ENCODE measurements at regions not wholly inside any gene's neighbourhood (a gene's known extent, or its start where the extent isn't known, plus 50 kb on each side); places are given as distances from the start of the nearest gene placed in this dataset.

DNA sequence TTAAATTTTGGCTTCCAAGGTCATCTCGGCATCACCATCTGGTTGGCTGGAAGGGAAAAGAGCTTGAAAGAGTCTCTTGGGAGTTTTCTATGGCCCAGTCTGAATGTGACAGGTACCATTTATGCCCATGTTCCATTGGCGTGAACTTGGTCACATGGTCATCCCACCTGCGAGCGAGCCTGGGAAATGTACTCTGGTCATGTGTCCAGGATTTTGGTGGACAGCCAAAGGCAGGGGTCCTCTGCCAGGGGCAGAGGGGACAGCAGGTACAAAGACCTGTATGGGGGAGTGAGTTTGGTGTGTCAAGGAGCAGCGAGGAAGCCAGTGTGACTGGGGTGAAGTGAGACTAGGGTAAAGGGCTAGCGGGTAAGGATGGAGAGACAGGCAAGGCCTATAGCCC, 112.6 kb downstream of the CDC5L start:
- no peak for DNase-seq (ENCODE audit: low spot score)

DNA sequence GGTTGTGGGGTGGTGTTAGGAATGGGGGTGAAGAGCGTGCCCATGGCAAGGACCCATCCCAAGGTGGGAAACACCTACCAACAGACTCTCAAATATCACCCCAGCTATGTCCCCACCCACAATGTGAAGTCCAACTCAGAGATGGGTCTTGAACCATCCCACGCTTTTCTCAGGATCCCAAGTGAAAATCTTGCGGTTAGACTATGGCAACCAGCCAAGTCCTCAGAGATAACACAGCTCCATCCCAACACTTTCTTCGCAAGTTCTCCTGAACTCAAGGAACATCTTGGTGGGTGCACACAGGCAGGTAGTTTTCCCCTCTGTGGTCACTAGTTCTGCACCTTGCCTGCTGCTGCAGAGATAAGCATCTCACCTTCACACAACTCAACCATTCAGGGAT, 116.0 kb downstream of the CDC5L start:
- no peak for DNase-seq (ENCODE audit: low spot score)

DNA sequence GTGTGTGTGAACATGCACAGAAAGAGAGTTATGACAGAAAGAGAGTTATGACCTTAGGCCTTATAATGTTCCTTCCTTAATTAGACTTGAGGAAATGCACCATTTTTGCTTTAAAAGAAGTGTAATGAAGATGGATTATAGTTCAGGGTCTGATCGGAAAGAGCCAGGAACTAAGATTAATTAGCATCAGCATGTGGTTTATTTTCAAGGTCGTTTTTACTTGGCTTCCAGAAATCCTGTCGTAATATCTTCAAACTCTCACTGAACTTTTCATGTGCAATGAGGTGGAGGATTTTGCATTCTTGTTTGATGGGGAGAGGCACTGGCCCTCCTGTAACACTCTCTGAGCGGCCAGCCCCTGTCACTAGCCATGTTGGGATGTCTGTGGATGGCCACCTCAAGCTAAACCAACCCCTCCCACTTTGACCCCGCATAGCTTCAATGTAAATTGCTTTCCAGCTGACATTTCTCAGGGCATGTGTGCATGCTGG, 116.8 kb downstream of the CDC5L start:
- DNase-seq (ENCODE audit: low spot score) = no peak

DNA sequence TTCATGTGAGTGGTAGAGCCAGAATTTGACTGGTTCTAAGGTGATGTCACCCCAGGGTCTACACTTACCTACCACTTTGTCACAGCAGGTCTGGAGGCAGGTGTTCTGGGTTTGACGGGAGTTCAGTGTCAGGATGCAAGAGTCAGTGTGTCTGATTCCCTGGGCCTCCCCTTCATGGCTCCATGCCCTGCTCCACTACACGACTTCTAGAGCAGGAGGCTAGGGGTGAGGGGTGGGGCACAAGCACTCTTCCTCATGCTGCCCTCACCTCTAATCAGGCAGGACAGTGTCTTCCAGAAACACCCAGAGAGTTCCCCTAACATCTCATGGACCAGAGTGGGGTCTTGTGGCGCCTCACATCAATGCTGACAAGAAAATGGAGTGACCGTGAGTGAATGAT, 118.2 kb downstream of the CDC5L start:
- no peak for DNase-seq (ENCODE audit: low spot score)

DNA sequence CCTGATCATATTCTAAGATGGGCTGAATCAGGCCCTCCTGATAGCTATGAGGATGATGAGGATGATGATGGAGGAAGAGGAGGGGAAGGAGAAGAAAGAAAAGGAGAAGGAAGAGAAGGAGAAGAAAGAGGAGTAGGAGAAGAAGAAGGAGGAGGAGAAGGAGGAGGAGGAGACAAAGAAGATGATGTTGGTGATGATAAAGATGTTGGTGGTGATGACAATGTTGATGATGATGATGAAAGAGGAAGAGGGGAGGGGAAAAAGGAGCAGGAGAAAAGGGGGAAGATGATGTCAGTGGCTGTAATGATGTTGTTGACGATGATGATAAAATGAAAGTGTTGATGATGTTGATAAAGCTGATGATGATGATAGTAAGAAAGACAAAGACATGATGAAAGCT, 119.5 kb downstream of the CDC5L start:
- DNase-seq (ENCODE audit: low spot score) = no peak

DNA sequence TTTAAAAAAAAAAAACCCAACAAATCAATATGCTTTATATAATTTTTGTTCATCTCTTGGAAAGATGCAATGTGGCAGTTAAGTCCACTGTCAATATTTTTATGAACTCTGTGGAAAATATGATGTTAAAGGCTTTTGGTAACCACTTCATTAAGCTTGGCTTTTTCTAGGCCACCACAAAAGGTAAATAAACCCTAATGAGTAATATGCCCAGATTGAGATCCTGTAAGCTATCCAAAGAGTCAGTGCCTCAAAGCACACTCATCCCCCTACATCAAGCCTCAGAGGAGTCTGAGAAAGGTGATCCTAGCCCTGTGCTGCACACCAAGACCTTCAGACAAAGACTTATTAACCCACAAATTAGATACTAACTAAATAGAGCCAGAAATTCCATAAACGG, 121.1 kb downstream of the CDC5L start:
- peak; percentile 47 for DNase-seq (ENCODE audit: low spot score)

DNA sequence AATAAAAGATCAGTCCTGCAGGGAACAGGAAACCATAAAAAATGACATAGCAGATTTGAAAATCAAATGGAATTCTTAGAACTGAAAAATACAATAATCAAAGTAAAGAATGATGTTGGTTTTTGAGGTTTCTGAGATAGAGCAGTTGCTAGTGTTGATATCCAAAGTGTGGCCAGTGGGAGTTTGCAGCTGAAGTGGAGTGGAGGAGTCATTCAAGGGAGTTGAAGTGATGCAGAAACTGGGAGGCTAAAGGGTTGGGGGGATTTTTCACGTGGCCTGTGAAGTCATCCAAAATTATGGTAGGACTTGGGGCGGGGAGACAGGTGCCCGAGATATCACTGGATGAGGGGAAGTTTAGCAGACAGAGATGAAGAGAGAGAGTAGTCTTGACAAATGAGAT, 123.6 kb downstream of the CDC5L start:
- no peak for DNase-seq (ENCODE audit: low spot score)

DNA sequence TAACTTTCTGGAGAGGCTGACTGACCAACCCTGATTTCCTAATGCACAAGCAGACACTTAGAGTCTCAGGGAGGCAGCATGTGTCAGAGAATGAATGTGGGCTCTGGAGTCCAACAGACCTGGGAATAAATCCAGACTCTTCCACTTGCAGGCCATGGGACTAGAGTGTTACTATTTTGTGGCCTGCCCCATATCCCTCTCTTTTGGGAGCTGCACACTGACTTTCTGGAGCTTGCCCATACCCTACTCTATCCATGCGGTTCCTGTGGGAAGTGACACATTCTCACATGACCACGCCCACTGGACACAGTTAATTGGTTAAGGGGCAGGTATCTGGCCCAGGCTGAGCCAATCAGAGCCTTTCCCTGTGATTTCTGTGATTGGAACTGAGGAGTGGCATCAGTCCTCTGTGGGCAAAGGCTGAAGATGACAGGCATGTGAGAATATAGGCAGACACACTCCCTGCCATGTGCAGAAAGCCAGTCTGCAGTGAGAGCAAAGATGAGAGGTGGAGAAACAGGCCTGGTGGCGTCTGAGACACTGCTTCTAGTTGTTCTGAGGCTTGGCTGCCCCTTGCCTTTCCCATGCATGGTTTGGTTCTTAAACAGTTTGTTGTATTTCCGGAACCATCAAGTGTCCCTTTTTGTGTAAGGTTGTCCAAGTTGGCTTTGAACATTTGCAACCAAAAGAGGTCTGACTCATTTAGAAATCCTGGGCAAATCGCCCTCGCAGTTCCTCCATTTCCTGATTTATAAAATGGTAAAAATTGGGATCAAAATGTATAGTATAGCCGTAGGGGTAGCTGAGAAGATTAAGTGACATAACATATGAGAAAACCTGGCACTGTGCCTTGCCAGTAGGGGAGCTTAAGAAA, 125.6 kb downstream of the CDC5L start:
- peak; percentile 26 for DNase-seq (ENCODE audit: low spot score)

DNA sequence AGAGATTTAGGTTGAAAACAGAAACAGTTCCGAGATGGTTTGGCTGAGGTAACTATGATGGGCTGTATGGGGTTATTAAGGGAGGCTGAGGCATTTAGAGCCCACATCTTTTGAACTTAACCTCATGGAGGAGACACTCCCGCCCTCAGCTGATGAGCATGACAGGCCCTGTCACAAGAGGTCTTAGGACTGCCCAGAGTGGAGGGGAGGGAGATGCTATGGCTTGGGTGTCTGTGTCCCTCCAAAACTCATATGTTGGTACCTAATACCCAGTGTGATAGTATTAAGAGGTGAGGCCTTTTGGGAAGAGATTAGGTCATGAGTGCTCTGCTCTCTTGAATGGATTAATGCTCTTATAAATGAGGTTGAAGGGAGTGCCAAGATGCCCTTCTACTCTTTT, 126.6 kb downstream of the CDC5L start:
- no peak for DNase-seq (ENCODE audit: low spot score)

DNA sequence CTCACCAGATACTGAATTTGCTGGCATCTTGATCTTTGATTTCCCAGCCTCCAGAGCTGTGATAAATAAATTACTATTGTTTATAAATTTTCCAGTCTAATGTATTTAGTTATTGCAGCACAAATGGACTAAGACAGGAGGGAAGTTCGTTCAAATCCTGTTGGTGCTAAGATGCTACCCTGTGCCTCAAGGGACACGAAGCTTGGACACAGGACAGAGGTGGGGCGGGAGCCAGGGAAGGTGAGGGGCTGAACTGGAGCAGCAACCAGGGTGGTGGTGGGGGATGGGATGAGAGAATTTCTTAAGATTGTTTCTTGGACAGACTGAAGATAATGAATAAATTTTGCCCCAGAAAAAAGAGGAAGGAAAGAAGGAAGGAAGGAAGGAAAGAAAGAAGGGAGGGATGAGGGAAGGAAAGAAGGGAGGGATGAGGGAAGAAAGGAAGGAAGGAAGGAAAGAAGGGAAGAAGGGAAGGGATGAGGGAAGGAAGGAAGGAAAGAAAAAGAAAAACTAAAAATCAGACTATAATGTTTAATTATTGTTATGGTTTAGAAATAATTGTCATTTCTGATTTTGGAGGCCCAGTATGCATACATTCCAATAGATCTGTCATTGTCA, 127.2 kb downstream of the CDC5L start:
- no peak for DNase-seq (ENCODE audit: low spot score)

DNA sequence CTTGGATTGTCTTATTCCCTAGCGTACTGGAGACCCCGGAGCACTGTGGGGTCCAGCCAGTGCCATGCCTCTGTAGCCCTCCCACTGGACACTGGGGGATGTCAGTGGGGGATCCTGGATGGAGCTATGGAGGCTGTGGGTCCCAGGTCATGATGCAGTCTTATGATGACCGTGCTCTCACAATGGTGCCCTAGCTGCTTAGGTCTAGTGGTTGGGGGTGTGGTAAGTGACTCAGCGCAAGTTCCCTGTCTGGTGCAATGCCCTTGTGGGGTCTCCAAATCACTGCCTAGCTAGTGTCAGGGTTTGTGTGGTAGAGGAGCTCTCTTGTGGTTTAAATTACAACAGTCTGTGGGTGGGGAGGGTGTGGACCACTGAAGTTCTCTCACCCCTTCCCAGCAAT, 135.4 kb downstream of the CDC5L start:
- DNase-seq (ENCODE audit: low spot score) = no peak

DNA sequence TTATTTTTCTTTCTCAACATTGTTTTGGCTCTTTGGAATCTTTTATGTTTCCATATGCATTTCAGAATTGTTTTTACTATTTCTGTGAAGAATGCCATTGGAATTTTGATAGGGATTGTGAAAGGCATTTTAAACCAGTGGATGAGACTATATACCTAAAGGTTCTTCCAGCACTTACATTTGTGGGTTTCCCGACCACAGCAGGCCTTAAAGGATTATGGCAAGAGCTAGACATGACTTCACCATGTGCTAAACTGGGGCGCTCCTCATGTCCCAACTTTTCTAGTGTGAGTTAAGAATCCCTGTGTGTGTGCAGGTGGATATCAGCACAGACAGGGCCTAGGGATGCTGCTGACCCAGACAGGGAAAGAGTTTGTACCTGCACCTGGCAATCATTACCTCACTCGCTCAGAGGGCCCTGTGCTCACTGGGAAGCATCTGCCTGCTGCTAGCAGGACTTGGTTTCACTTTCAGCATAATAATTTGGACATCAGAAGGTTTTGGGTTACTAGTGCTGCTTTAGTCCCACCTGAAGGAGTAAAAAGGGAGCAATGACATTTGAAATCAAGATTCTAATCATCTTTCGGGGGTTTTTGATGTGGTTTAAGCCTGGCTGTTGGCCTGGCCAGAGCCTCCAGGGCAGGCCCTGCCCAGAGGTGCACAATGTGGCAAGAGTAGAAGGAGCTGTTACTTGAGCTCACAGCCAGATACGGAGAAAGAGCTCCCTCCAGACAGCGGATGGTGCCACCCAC, 137.1 kb downstream of the CDC5L start:
- no peak for DNase-seq (ENCODE audit: low spot score)

DNA sequence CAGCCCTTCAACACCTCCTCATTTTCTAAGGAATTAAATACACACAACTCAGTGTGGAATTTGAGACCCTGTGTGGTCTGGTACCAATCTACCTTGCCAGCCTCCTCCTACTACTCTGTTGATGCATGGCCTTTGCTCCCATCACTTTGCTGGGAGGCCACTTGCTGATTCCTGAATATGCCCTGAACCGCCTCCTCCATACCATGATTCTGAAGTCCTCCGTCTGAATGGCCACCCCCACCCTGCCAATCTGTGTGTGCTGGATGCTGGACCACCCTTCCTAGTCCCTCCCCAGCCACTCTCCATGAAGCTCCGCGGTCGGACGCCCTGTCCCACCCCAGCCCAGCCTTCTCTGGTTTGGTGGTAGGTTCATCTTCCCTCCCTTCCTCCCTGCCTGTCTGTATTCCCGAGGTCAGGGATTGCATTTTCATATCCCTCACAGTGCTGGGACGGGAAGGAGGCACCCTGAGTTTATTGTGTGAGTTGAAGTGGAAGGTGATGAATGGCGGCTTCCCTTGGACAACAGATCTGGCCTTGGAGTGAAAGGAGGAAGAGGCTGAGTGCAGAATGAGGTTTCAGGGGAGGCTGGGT, 138.3 kb downstream of the CDC5L start:
- no peak for DNase-seq (ENCODE audit: low spot score)

DNA sequence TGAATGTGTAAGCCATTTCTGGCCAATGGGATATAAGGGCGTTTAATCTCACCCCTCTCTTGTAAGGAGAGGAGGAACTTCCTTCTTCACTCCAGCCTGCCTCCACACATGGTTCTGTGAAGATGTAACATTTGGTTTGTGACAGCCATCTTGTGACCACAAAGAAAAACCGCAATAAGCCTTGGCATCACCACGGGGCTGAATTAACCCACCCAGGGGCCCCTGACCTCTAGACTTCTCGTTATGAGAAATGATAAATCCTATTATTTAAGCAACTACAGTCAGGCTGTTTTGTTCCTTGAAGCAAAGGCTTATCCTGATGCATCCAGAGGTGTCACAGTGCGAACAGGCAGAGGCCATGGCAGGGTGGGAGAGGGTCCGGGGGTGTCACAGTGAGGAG, 139.7 kb downstream of the CDC5L start:
- no peak for DNase-seq (ENCODE audit: low spot score)

DNA sequence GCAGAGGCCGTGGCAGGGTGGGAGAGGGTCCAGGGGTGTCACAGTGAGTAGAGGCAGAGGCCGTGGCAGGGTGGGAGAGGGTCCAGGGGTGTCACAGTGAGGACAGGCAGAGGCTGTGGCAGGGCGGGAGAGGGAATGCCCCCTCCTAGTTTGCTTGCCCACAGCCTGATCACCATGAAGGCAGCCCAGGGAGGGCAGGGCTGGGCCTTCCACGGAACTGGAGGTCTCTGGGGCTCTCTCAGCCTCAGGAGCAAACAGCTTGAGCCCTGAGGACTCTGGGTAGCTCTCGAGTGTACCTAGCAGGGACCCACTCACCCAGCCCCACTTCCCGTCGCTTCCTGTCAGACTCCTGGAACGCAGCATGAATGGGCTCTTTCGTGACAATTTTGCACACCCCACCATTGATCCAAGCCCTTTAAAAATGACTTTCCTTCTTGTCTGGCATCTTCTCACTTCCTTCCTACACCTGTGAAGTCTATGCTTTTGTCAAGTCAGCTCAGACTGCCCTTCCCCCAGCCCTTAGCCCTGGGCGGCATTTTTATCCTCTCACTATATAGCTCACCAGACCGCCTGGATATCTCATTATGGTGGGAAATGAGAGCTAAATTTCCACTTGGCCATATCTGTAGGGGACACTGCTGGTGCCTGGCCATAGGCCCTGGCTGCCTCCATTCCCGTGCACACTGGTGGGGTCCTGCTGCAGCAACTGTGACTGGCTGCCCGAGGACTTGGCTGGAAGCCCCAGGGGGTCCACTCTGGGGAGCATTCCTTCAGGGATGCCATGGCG, 140.3 kb downstream of the CDC5L start:
- DNase-seq (ENCODE audit: low spot score) = no peak

DNA sequence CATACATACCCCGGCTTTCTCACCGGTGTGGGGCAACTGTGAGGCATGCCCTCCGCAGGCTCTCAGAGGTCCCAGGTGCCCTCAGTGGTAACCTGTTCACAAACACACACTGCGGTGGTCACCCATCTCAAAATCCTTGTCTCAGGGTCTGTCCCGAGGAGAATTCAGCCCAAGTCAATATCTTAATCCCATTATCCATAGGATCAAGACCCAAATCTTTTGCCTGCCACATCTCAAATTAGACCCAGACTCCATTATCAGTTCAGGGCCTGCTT, 140.8 kb downstream of the CDC5L start:
- no peak for DNase-seq (ENCODE audit: low spot score)

DNA sequence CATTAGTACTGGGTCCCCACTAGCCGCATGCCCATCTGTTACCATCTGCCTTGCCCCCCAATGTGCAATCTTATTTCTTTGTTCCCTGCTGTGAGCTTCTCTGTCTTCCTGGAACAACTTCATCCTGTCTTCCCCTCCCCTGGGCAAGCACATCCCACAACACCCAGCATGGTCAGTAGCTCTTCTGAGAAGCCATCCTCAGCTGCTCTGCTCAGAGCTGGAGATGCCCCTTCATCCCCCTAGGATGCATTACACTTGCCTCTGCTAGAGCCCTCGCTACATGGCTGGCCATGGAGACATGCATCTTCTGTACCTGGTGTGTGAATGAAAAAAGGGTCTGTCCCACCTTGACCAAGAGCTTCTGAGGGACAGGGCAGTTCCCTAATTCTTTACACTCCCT, 141.2 kb downstream of the CDC5L start:
- no peak for DNase-seq (ENCODE audit: low spot score)

DNA sequence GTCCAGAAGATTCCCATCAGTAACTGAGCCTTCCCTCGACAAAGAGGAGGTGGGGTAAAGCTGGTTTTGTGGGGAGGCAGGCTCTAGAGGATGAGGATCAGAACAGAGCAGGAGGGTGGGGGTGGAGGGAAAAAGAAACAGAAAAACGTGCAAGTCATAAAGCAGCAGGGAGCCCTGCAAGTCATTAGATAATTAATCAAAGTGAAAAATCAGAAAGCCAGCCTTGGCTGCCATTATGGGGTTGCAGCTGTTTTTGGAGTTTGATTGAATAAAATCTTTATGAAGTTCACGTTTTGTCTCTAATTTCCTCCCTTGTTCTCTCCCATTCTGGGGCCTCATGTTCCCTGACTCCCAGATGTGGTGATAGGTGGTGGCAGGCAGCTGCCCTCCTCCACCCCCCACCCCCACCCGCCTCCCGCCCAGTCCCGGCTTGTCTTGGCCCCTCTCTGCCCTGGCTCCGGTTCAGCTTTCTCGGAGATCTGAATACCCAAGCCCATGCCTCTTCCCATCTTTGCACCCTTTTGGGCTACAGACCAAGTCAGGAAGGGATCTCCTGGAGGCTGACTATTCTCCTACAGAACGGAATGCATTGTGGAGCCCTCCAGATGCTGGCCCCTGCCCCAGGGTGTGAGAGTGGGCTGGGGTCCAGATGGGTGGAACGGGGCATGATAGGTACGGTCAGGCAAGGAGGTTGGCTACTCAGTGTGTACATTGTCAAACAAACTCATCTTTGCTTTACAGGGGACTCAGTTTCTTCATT, 141.8 kb downstream of the CDC5L start:
- no peak for DNase-seq (ENCODE audit: low spot score)

DNA sequence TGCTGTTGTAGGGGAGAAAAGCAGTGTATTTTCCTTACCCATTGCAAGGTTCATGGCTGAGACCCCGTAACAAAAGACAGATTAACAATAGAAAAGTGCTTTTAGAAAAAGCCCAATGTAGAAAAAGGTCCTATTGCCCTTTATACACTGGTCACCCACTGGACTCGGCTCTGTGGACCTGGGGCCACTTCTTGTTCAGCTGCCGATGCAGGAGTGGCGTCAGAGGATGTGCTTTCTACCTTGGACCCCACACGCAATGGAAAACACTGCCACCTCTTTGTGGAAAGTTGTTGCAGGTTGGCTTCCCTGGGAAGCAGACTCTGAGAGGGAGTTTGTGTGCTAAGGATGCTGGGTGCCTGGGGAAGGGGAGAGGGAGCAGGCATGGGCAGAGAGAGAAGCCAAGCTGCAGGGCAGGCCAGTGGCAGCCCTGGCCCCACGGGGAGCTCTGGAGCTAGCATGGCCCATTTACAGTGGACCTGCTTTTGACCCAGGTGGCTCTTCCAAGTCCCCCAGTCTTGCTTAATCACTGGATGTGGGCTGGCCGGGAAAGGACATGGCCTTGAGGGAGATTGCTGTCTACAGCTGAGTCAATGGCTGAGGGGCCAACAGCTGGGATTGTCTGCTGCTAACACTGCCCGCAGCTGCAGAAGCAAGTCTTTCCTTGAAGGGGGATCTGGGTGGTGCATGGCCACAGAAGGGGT, 142.9 kb downstream of the CDC5L start:
- DNase-seq (ENCODE audit: low spot score) = no peak

DNA sequence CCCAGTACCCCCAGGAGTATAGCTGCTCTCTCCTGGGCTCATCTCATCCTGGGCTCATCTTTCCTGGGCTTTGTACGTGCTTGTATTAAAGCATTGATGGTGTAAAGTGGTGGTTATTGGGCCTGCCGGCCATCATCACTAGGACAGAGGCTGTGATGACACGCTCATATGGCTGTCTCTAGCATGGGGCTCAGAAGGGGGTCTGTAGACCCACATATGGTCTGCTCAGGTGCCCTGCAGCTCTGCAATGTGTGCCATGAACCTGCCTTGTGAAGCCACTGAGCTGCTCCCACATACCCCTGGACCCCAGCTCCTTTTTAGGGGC, 143.4 kb downstream of the CDC5L start:
- no peak for DNase-seq (ENCODE audit: low spot score)

Data from AG08396 (cell line).